ENCODE measurements at regions not wholly inside any gene's neighbourhood (a gene's known extent, or its start where the extent isn't known, plus 50 kb on each side); places are given as distances from the start of the nearest gene placed in this dataset.
"Not testable (repeated sequence)": the region's sequence is repeated elsewhere in the genome, so short reads cannot be mapped to it uniquely, and the experiment has no call there.

GRCh38 chr10:8776926-8777622 is 722.6 kb downstream of the GATA3 start:
- DNase-seq (ENCODE audit: low spot score): no peak

GRCh38 chr10:8778713-8779112 is 724.2 kb downstream of the GATA3 start:
- DNase-seq (ENCODE audit: low spot score): no peak

GRCh38 chr10:8787649-8788048 is 733.2 kb downstream of the GATA3 start:
- no peak for DNase-seq (ENCODE audit: low spot score)

GRCh38 chr10:8790390-8790789 is 735.9 kb downstream of the GATA3 start:
- no peak for DNase-seq (ENCODE audit: low spot score)

- no peak for DNase-seq (ENCODE audit: low spot score)
Observed at GRCh38 chr10:8794860-8795259, 740.4 kb downstream of the GATA3 start.

GRCh38 chr10:8800426-8800825 is 745.9 kb downstream of the GATA3 start:
- no peak for DNase-seq (ENCODE audit: low spot score)

- DNase-seq (ENCODE audit: low spot score): no peak
Observed at GRCh38 chr10:8803992-8804391, 749.5 kb downstream of the GATA3 start.

GRCh38 chr10:8810677-8811076 is 756.2 kb downstream of the GATA3 start:
- DNase-seq (ENCODE audit: low spot score): no peak

- no peak for DNase-seq (ENCODE audit: low spot score)
Observed at GRCh38 chr10:8811201-8811600, 756.7 kb downstream of the GATA3 start.

- no peak for DNase-seq (ENCODE audit: low spot score)
Observed at GRCh38 chr10:8815969-8816368, 761.5 kb downstream of the GATA3 start.

GRCh38 chr10:8817299-8817698 is 762.8 kb downstream of the GATA3 start:
- no peak for DNase-seq (ENCODE audit: low spot score)

GRCh38 chr10:8825611-8826010 is 771.1 kb downstream of the GATA3 start:
- no peak for DNase-seq (ENCODE audit: low spot score)

GRCh38 chr10:8829592-8829991 is 775.1 kb downstream of the GATA3 start:
- no peak for DNase-seq (ENCODE audit: low spot score)

- DNase-seq (ENCODE audit: low spot score): no peak
Observed at GRCh38 chr10:8830048-8830447, 775.6 kb downstream of the GATA3 start.

- DNase-seq (ENCODE audit: low spot score): no peak
Observed at GRCh38 chr10:8830876-8831275, 776.4 kb downstream of the GATA3 start.

- no peak for DNase-seq (ENCODE audit: low spot score)
Observed at GRCh38 chr10:8835453-8836167, 781.1 kb downstream of the GATA3 start.

GRCh38 chr10:8840356-8840755 is 785.9 kb downstream of the GATA3 start:
- no peak for DNase-seq (ENCODE audit: low spot score)

GRCh38 chr10:8844141-8844540 is 789.7 kb downstream of the GATA3 start:
- DNase-seq (ENCODE audit: low spot score): no peak

- no peak for DNase-seq (ENCODE audit: low spot score)
Observed at GRCh38 chr10:8852546-8852945, 798.1 kb downstream of the GATA3 start.

- DNase-seq (ENCODE audit: low spot score): no peak
Observed at GRCh38 chr10:8853048-8853447, 798.6 kb downstream of the GATA3 start.

- DNase-seq (ENCODE audit: low spot score): not testable (repeated sequence)
Observed at GRCh38 chr10:8868924-8869323, 814.4 kb downstream of the GATA3 start.

GRCh38 chr10:8873310-8873709 is 818.8 kb downstream of the GATA3 start:
- DNase-seq (ENCODE audit: low spot score): no peak

GRCh38 chr10:8874268-8874667 is 819.8 kb downstream of the GATA3 start:
- no peak for DNase-seq (ENCODE audit: low spot score)

- no peak for DNase-seq (ENCODE audit: low spot score)
Observed at GRCh38 chr10:8874972-8875371, 820.5 kb downstream of the GATA3 start.

All from AG20443 (cell line).